H1 (cell line): ENCODE measurements at regions not wholly inside any gene's neighbourhood (a gene's known extent, or its start where the extent isn't known, plus 50 kb on each side); places are given as distances from the start of the nearest gene placed in this dataset.

Source experiments
- CTCF ChIA-PET: fragments of 300-600 bp; sonication (Branson Sonifier 250); formaldehyde crosslinking; loops from one replicate; lab custom pipeline; 2021; ENCODE audit not compliant: partially characterized antibody; lab: Charles Lee
- POLR2A ChIA-PET: fragments of 300-600 bp; sonication (Branson Sonifier 250); formaldehyde crosslinking; loops from one replicate; lab custom pipeline; 2021; ENCODE audit warnings: inconsistent platforms; ENCODE audit not compliant: partially characterized antibody; lab: Charles Lee
- DNase-seq, 2 experiments: peaks; one replicate each; pipeline versions ENCODE4 v3.0.0 to v3.0.0-alpha.2; 2010 to 2022; ENCODE audit warnings: low spot score in 2 of 2, low read depth in 1 of 2, mixed read lengths in 1 of 2
- FAIRE-seq: peaks from 2 replicates; lab custom pipeline; 2011; peaks lifted over from hg19 to GRCh38; lab: Jason Lieb, UNC
- H2AFZ ChIP-seq: 2 replicates; pipeline ENCODE4 v1.8.1; 2012; ENCODE audit warnings: low read length, inconsistent platforms
- H2AK5ac ChIP-seq: 2 replicates; pipeline ENCODE4 v1.6.1; 2013; ENCODE audit warnings: low read depth, low read length
- H2BK120ac ChIP-seq: replicated peaks from 2 replicates; pipeline ENCODE3; 2013; ENCODE audit warnings: low read depth, low read length, inconsistent platforms
- H2BK12ac ChIP-seq: 2 replicates; pipeline ENCODE4 v1.6.1; 2013; ENCODE audit warnings: low read depth, low read length
- H2BK15ac ChIP-seq: 2 replicates; pipeline ENCODE4 v1.6.1; 2013; ENCODE audit warnings: low read length
- H2BK20ac ChIP-seq: 2 replicates; pipeline ENCODE4 v1.6.1; 2013; ENCODE audit warnings: low read length
- H2BK5ac ChIP-seq: 2 replicates; pipeline ENCODE4 v1.6.1; 2013; ENCODE audit warnings: low read depth, low read length
- H3K14ac ChIP-seq: 2 replicates; pipeline ENCODE4 v1.6.1; 2013; ENCODE audit warnings: inconsistent platforms; ENCODE audit not compliant: insufficient read length
- H3K18ac ChIP-seq: 2 replicates; pipeline ENCODE4 v1.6.1; 2013; ENCODE audit warnings: low read length; ENCODE audit errors: extremely low read depth
- H3K23ac ChIP-seq: 2 replicates; pipeline ENCODE4 v1.6.1; 2013; ENCODE audit warnings: inconsistent platforms; ENCODE audit not compliant: insufficient read length
- H3K23me2 ChIP-seq: 2 replicates; pipeline ENCODE4 v1.6.1; 2013; ENCODE audit warnings: low read depth, low read length
- H3K27ac ChIP-seq: 2 replicates; pipeline ENCODE4 v1.6.1; 2011; ENCODE audit warnings: low read depth, low read length, inconsistent platforms
- H3K27me3 ChIP-seq, 4 experiments: replicated peaks in 1 of 4; 1 replicate in 1 of 4; 2 replicates in 3 of 4; pipeline versions ENCODE4 v1.6.1 to v1.8.1; 2011 to 2013; ENCODE audit warnings: low read length in 3 of 4, mild to moderate bottlenecking in 3 of 4, inconsistent platforms in 2 of 4, mixed read lengths in 2 of 4, moderate library complexity in 1 of 4; ENCODE audit not compliant: control insufficient read depth in 3 of 4, insufficient read depth in 3 of 4; ENCODE audit errors: extremely low read depth in 1 of 4
- H3K36me3 ChIP-seq, 4 experiments: 2 replicates each; pipeline versions ENCODE4 v1.6.1 to v1.8.1; 2011 to 2013; ENCODE audit warnings: mild to moderate bottlenecking in 4 of 4, low read length in 3 of 4, moderate library complexity in 2 of 4, control low read depth in 1 of 4, inconsistent platforms in 1 of 4; ENCODE audit not compliant: insufficient read depth in 4 of 4, control insufficient read depth in 2 of 4
- H3K4ac ChIP-seq: replicated peaks from 2 replicates; pipeline ENCODE3; 2013; ENCODE audit warnings: low read length, low read depth, mixed read lengths, inconsistent platforms; ENCODE audit not compliant: insufficient read length
- H3K4me1 ChIP-seq, 4 experiments: replicated peaks in 1 of 4; 1 replicate in 1 of 4; 2 replicates in 3 of 4; pipeline versions ENCODE4 v1.6.1 to v1.8.1; 2011 to 2013; ENCODE audit warnings: low read length in 3 of 4, inconsistent platforms in 2 of 4, mixed read lengths in 1 of 4; ENCODE audit not compliant: insufficient read depth in 4 of 4, control insufficient read depth in 3 of 4
- H3K4me2 ChIP-seq, 2 experiments: 2 replicates each; pipeline versions ENCODE4 v1.6.1 to v1.8.1; 2011 to 2013; ENCODE audit warnings: low read depth in 2 of 2, low read length in 2 of 2, control low read depth in 1 of 2, inconsistent platforms in 1 of 2, mild to moderate bottlenecking in 1 of 2; ENCODE audit not compliant: insufficient read depth in 1 of 2
- H3K4me3 ChIP-seq, 4 experiments: fragments of 200-600, 300-600 bp in 1 of 4; sonication (generic), shearing (Covaris generic), sonication (Bioruptor Twin) in 1 of 4; 2 replicates each; pipeline versions ENCODE4 v1.5.1 to v1.8.1; 2011 to 2016; ENCODE audit warnings: low read length in 4 of 4, low read depth in 3 of 4, control low read depth in 2 of 4, inconsistent platforms in 2 of 4, mild to moderate bottlenecking in 2 of 4, mixed read lengths in 1 of 4, moderate library complexity in 1 of 4; ENCODE audit not compliant: insufficient read depth in 2 of 4; ENCODE audit errors: extremely low read depth in 1 of 4
- H3K56ac ChIP-seq: replicated peaks from 2 replicates; pipeline ENCODE3; 2013; ENCODE audit warnings: low read depth, mild to moderate bottlenecking, mixed read lengths, low read length, inconsistent platforms; ENCODE audit not compliant: insufficient read length
- H3K79me1 ChIP-seq: 2 replicates; pipeline ENCODE4 v1.6.1; 2013; ENCODE audit warnings: low read depth, low read length, control low read depth
- H3K79me2 ChIP-seq, 2 experiments: 2 replicates each; pipeline versions ENCODE4 v1.6.1 to v1.8.1; 2012 to 2013; ENCODE audit warnings: low read length in 2 of 2, mild to moderate bottlenecking in 2 of 2, inconsistent platforms in 1 of 2; ENCODE audit not compliant: insufficient read depth in 2 of 2, control insufficient read depth in 1 of 2
- H3K9ac ChIP-seq, 4 experiments: replicated peaks in 1 of 4; 1 replicate in 1 of 4; 2 replicates in 3 of 4; pipeline versions ENCODE4 v1.6.1 to v1.8.1; 2011 to 2013; ENCODE audit warnings: low read depth in 3 of 4, low read length in 3 of 4, control low read depth in 2 of 4, mild to moderate bottlenecking in 2 of 4, moderate library complexity in 2 of 4, inconsistent platforms in 1 of 4; ENCODE audit errors: extremely low read depth in 1 of 4
- H3K9me3 ChIP-seq, 2 experiments: 2 replicates each; pipeline versions ENCODE4 v1.6.1 to v1.8.1; 2012 to 2013; ENCODE audit warnings: mild to moderate bottlenecking in 2 of 2, moderate library complexity in 2 of 2, control low read depth in 1 of 2, inconsistent platforms in 1 of 2, low read depth in 1 of 2, low read length in 1 of 2, mixed read lengths in 1 of 2; ENCODE audit not compliant: insufficient read depth in 2 of 2
- H4K20me1 ChIP-seq, 2 experiments: replicated peaks in 1 of 2; 2 replicates each; pipeline versions ENCODE3 to v1.8.1; 2011 to 2013; ENCODE audit warnings: inconsistent platforms in 2 of 2, low read length in 2 of 2, mild to moderate bottlenecking in 1 of 2; ENCODE audit not compliant: insufficient read depth in 2 of 2, control insufficient read depth in 1 of 2
- H4K5ac ChIP-seq: 2 replicates; pipeline ENCODE4 v1.6.1; 2013; ENCODE audit warnings: low read length, low read depth, mixed read lengths, inconsistent platforms; ENCODE audit not compliant: insufficient read length
- H4K8ac ChIP-seq: 2 replicates; pipeline ENCODE4 v1.8.0; 2013; ENCODE audit warnings: mild to moderate bottlenecking, moderate library complexity, low read length, inconsistent platforms; ENCODE audit not compliant: insufficient read depth; ENCODE audit errors: extremely low read depth
- H4K91ac ChIP-seq: replicated peaks from 2 replicates; pipeline ENCODE3; 2013; ENCODE audit warnings: low read length, mixed read lengths, inconsistent platforms; ENCODE audit not compliant: insufficient read length
- ATF2 ChIP-seq: IDR thresholded peaks from 2 replicates; pipeline ENCODE4 v1.6.1; 2012; ENCODE audit warnings: low read length, inconsistent platforms
- CHD2 ChIP-seq: IDR thresholded peaks from 2 replicates; pipeline ENCODE4 v1.6.1; 2012; ENCODE audit warnings: low read length, improper control_type of control experiment
- EGR1 ChIP-seq: IDR thresholded peaks from 2 replicates; pipeline ENCODE4 v1.6.1; 2011; ENCODE audit warnings: low read depth, low read length, borderline replicate concordance
- EZH2 ChIP-seq: fragments of 200-600 bp; sonication (generic); IDR thresholded peaks from 2 replicates; pipeline ENCODE4 v1.7.1; 2012; ENCODE audit warnings: low read depth, mild to moderate bottlenecking, moderate library complexity, low read length, inconsistent platforms; ENCODE audit not compliant: severe bottlenecking
- GTF2F1 ChIP-seq: IDR thresholded peaks from 2 replicates; pipeline ENCODE4 v1.6.1; 2012; ENCODE audit warnings: low read depth, low read length, improper control_type of control experiment, borderline replicate concordance
- JUN ChIP-seq: IDR thresholded peaks from 2 replicates; pipeline ENCODE4 v1.6.1; 2011; ENCODE audit warnings: low read depth, mild to moderate bottlenecking, improper control_type of control experiment, low read length
- KDM5A ChIP-seq: fragments of 200-600 bp; IDR thresholded peaks from 2 replicates; pipeline ENCODE4 v1.7.1; 2012; ENCODE audit warnings: mild to moderate bottlenecking, low read length, inconsistent platforms, mixed read lengths
- MAFK ChIP-seq: IDR thresholded peaks from 2 replicates; pipeline ENCODE4 v1.6.1; 2012; ENCODE audit warnings: low read depth, mild to moderate bottlenecking, improper control_type of control experiment, low read length
- POLR2AphosphoS5 ChIP-seq: IDR thresholded peaks from 2 replicates; pipeline ENCODE4 v1.6.1; 2011; ENCODE audit warnings: low read depth, low read length
- SIX5 ChIP-seq: IDR thresholded peaks from 2 replicates; pipeline ENCODE4 v1.6.1; 2011; ENCODE audit warnings: mild to moderate bottlenecking, low read depth, low read length
- TAF1 ChIP-seq: IDR thresholded peaks from 2 replicates; pipeline ENCODE4 v1.6.1; 2011; ENCODE audit warnings: mild to moderate bottlenecking, low read depth, low read length
- WGBS, 2 experiments: shearing (Covaris generic) in 1 of 2; methylation state at CpG; one replicate each; pipeline versions ENCODE4 v1.1.6 to v1.1.7; 2013 to 2015; ENCODE audit warnings: low lambda C conversion rate in 2 of 2, mixed read lengths in 2 of 2, inconsistent platforms in 1 of 2, low coverage in 1 of 2, missing lambda C conversion rate in 1 of 2; ENCODE audit not compliant: insufficient replicate concordance in 2 of 2, insufficient coverage in 1 of 2, insufficient read length in 1 of 2; ENCODE audit errors: extremely low coverage in 1 of 2, missing lambda C conversion rate in 1 of 2; 5-methylcytosine and 5-hydroxymethylcytosine counted together
- TF ChIP-seq, protein P1 (sequence below): IDR thresholded peaks from 2 replicates; pipeline ENCODE4 v1.6.1; 2012; ENCODE audit warnings: inconsistent platforms

GRCh38 chr4:165709516-165709915 lies 163.5 kb upstream of the TLL1 start:
- no peaks in the 10 kb centered on the region for H3K27me3 ChIP-seq
- H2AK5ac ChIP-seq, result no peak overlapping the region
- no peaks in the 10 kb centered on the region for H4K20me1 ChIP-seq
- 90% methylated on average over 7 of the region's 7 CpGs; no CpG with 5 or more reads in 1 of the 2 experiments for WGBS, 2 experiments
- H4K8ac ChIP-seq, result no peak overlapping the region
- H2BK20ac ChIP-seq, result no peak overlapping the region
- H3K79me1 ChIP-seq, result no peaks in the 10 kb centered on the region
- H3K4me2 ChIP-seq, result no peak overlapping the region
- H3K4me3 ChIP-seq, result no peak overlapping the region
- 0 out of 2 replicates have a peak overlapping the region, but pooled peaks have one; percentile 38 for H3K18ac ChIP-seq
- H3K4me1 ChIP-seq, result peaks cover 0 to 3% (median 1%) of the 10 kb centered on the region in 4 experiments; a peak in 2 of 7 replicates
- no peak overlapping the region for H2BK15ac ChIP-seq
- no peak overlapping the region for H2BK120ac ChIP-seq
- H2BK5ac ChIP-seq, result no peak overlapping the region; the same call in 1 of the 2 replicates
- no peaks in the 10 kb centered on the region for H3K9me3 ChIP-seq
- H4K5ac ChIP-seq, result no peak overlapping the region
- H4K91ac ChIP-seq, result peak overlapping the region; percentile 76
- DNase-seq, result no peak
- no peak overlapping the region for H2BK12ac ChIP-seq
- H3K9ac ChIP-seq, result no peak overlapping the region
- no peak for TF ChIP-seq EGR1
- no peak for TF ChIP-seq EZH2
- no peak for TF ChIP-seq MAFK
- no peak for TF ChIP-seq ATF2
- TF ChIP-seq, protein P1, sequence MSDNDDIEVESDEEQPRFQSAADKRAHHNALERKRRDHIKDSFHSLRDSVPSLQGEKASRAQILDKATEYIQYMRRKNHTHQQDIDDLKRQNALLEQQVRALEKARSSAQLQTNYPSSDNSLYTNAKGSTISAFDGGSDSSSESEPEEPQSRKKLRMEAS, result no peak
- TF ChIP-seq KDM5A, result no peak
- TF ChIP-seq JUN, result no peak
- no peak for TF ChIP-seq CHD2
- TF ChIP-seq POLR2AphosphoS5, result no peak
- TF ChIP-seq TAF1, result no peak
- no peak for TF ChIP-seq GTF2F1
- no peak for TF ChIP-seq SIX5
- no peaks in the 10 kb centered on the region for H3K36me3 ChIP-seq
- no peaks in the 10 kb centered on the region for H3K79me2 ChIP-seq
- H3K23ac ChIP-seq, result no peak overlapping the region
- no peak overlapping the region for H3K4ac ChIP-seq
- H3K23me2 ChIP-seq, result no peaks in the 10 kb centered on the region
- no peak overlapping the region for H3K14ac ChIP-seq
- CTCF ChIA-PET, result no interaction called here
- no peak for FAIRE-seq
- no peak overlapping the region for H2AFZ ChIP-seq
- POLR2A ChIA-PET, result no interaction called here
- H3K27ac ChIP-seq, result no peak overlapping the region
- no peak overlapping the region for H3K56ac ChIP-seq
